GM18907 (cell line): ENCODE measurements at regions not wholly inside any gene's neighbourhood (a gene's known extent, or its start where the extent isn't known, plus 50 kb on each side); places are given as distances from the start of the nearest gene placed in this dataset.

Experiments used
- ATAC-seq: cut with Tn5 transposase; IDR thresholded peaks from one replicate; pipeline ENCODE4 v1.9.1; 2021; ENCODE audit warnings: mild to moderate bottlenecking, moderate library complexity; ENCODE audit not compliant: unreplicated experiment

DNA sequence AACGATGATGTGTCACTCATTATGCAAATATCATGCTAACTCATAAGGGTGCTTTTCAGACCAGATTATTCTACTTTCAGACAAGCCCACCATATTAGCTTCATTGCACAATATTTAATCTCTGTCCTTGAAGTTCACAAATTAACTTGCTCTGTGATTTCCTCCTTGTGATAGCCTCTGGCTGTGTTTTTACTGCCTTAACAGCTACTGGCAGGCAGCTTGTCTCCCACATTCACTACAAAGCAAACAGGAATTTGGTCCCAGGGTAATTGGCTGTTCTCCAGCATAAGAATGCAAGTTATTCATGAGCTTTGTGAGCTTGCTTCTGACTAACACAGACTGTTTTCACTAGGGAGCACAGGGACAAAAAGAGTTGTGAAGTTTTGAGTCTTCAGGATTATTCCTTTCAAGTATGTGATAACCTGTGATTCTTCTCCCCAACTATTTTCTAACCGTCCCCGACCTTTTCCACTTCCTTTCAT, 87.9 kb upstream of the HMCN1 start:
- ATAC-seq: peak; percentile 81

DNA sequence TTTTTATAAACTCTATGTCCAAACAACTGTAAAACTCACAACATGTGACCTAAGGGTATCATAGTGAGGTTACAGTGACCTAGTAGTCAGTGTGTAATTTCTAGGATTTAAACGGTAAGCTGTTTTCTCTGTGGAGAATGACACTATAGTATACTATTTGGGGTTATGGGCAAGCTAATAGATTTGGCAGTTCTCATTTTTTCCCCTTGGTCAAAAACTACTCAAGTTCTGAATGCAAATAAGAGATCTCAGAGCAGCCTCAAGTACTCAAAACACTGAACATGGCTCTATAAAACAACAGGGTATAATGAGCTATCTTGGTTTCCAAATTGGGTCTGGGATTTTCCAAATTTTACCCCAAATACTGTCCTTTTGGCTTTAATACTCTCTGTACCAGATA, 88.5 kb upstream of the HMCN1 start:
- ATAC-seq: peak; percentile 59

DNA sequence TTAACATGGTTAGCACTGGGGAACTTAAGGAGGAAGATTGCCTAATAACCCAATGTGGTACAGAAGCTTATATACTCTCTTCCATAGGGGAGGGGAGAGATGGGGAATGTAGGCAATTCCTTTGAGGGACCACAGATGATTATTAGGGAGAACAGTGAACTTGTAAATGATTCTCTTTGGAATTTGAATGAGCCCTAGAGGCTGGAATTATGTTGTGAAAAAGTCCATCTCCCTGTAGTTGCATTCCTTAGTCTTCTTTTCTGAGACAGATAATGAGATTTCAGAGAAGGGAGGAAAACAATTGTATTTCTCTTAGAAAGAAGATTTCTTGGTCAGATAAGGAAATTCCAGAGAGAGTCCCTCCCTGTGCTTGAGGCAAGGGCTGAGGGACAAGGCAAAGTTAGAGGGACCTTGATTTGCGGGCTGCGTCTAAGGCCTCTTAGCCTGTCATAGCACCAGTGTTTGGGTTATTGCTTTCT, 89.0 kb upstream of the HMCN1 start:
- ATAC-seq: no peak

DNA sequence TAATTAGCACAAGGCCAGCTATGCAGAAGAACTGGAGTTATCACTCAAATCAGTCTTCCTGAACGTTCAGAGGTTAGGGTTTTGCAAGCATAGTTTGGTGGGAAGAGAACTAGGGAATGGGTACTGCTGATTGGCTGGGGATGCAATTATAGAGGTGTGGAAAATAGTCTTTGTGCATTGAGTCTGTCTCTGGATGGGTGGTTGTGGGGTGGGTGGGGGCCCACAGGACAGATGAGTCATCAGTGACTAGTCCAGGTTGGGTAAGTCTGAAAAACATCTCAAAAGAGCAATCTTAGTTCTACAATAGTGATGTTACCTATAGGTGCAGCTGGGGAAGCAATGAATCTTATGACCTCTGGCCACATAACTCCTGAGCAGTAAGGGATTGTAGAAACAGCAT, 89.7 kb upstream of the HMCN1 start:
- no peak for ATAC-seq

DNA sequence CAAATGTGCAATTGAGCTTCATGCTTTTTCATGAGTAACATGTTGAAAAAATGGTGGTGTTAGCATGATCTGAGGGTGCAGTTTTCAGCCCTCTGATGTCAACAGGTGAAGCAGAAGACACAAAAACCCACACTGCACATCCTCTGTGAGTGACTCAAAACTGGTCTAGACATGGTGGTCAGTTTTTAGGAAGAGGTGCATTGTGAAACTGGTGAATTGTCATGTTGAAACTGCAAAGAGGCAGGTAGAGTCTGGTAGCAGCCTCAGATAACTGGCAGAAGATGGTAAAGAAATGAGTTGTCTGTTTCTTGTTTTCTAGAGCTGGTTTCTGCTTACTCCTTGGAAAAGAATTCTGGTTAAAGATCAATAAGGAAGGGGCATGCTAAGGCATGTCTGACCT, 97.3 kb upstream of the HMCN1 start:
- ATAC-seq: peak; percentile 100

DNA sequence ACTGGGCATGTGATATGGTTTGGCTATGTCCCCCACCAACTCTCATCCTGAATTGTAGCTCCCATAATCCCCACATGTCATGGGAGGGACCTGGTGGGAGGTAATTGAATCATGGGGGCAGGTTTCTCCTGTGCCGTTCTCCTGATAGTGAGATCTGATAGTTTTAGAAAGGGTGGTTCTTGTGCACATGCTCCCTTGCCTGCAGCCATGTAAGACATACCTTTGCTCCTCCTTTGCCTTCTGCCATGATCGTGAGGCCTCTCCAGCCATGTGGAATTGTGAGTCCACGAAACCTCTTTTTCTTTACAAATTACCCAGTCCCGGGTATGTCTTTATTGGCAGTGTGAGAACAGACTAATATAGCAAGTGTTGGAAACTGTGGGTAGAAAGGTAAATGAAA, 99.5 kb upstream of the HMCN1 start:
- ATAC-seq: no peak

DNA sequence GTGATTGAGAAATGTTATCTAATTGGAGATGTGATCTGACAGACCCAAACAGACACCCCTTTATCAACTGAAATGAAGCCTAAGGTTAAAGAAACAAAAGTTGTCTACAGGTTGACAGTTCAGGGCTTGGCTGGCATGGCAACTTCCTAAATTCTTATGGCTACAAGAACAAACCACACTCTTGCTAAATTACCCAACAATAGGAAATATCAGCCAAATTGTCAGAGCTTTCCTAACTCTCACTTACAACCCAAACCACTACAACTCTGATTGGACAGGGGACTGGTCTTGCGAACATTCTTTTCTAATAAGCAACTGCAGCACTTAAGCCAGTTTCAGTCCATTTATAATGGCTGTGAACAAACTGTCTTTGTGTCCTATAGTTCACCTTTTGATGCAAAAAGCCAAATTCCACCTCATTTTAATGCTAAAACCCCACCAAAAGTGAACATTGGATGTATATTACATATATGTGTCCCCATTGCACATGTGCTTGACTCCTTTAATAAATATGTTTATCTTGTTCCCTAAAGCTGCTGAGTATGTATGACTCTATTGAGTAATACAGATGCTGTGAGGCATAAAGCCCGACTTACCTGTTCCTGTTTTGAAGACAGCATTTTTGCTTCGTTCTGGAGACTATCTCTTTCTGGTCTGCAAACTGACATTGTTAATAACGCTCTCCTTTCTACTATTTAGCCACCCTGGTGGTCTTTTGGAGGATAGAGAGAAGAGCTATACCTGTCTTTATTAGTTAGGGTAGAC, 101.3 kb upstream of the HMCN1 start:
- no peak for ATAC-seq

DNA sequence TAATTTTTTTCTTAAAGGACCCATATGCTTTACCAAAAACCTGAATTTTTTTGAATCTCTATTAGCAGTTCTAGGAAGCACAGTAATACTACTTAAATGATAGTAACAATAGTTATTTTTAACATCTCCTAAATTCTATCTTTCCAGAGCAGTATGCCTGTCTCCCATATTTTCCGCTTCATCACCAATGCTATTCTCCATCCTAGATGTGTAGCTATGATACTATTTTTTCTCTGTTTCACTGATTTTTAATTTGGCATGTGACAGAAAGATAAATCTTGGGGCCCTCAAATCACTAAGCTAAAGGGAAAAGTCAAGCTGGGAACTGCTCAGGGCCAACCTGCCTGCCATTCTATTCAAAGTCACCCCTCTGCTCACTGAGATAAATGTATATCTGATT, 102.3 kb upstream of the HMCN1 start:
- ATAC-seq: no peak

DNA sequence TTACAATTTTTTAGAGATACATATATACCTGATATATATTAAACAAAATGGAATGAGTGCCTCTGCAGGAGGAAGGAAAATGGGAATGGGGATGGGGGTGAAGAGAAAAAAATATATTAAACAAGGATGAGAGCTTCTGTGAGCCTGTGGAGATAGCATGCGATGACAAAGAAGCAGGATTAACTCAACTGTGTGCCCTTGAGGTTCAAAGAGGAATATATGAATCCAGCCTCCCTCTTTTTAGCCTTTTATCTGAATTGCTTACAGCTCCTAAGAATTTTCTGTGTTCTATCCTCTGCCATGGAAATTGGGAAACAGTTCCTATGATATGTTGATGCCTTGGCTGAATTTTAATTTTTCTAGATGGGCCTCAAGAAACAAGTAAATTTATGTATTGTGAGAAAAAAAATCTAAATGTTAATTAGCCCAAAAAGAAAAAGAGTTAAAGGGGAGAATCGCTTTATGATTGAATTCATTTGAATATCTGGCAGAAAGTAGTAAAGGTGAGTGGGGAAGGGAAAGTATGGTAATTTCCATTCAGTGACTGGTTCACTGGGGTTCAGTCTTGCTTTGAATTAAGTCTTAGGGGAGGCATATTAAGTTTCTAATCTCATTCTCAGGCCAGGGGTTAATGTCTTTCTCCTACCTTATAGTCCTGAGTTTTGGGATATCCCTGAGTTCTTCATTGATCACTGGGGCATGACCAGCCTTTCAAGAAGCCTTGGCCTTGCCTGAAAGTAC, 106.3 kb upstream of the HMCN1 start:
- no peak for ATAC-seq

DNA sequence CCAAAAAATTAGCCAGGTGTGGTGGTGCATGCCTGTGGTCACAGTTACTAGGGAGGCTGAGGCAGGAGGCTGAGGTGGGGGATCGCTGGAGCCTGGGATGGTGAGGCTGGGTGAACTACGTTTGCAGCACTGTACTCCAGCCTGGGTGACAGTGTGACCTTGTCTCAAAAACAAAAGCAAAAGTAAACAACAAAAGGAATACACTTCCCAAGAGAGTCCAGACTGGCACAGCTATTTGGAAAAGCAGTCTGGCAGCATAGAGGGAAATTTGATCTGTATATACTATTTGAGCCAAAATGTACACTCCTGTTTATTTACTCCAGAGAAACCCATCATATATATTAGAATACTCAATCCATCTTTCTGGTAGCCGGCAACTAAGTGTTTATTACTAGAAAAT, 107.0 kb upstream of the HMCN1 start:
- ATAC-seq: no peak

DNA sequence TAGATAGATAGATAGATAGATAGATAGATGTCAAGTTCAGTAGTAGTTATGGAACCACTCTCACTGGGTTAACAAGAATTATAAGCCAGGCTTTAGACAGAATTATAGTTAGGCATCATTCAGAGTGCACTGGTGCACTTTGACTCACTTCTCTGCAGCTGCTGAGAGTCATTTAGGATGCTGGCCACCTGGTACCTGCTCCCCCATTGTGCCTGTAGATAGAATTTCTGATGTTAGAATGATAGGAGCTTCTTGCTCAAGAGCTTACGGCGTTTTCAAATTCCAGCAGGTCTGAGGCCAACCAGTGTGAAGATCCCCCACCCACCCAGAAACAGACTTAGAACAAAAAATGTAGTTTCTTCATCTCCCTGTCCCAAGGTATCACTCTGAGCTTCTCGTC, 107.8 kb upstream of the HMCN1 start:
- no peak for ATAC-seq

DNA sequence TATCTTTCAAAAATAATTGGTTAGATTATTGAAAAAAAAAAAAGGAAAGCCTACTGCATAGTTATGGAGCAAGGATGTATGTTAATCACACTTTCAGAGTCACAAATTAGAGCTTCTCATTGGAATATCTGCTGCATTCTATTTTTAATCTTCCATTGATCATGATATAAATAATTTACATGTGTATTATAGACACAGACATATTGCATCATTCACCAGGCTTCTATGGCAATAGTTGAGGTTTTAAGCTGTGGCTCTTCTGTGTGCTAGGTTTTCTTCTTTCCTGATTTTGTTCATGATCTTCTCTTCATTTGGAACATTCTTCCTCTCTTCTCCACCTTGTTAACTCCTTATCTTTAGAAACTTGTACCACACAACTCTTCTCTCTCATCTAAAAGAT, 123.2 kb upstream of the HMCN1 start:
- no peak for ATAC-seq

DNA sequence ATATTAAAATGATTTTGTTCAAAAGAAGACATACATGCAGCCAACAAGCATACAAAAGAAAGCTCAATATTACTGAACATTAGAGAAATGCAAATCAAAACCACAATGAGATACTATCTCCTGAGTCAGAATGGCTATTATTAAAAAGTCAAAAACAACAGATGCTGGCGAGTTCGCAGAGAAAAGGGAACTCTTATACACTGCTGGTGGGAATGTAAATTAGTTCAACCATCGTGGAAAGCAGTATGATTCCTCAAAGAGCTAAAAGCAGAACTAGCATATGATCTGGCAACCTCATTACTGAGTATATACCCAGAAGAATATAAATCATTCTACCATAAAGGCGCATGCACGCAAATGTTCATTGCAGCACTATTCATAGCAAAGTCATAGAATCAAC, 126.0 kb upstream of the HMCN1 start:
- peak; percentile 70 for ATAC-seq

DNA sequence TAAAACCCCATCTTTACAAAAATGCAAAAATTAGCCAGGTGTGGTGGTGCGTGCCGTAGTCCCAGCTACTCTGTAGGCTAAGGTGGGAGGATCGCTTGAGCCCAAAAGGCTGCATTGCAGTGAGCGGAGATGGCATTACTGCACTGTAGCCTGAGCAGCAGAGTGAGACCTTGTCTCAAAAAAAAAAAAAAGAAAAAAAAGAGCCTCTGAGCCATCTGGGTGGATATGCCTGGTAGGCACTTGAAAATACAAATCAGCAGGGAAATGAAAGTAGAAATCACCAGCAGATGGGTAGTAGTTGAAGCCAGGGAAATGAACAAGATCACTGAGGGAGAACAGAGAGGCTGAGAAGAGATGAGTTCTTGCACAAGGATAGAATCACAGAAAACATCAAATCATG, 131.0 kb upstream of the HMCN1 start:
- peak; percentile 75 for ATAC-seq

DNA sequence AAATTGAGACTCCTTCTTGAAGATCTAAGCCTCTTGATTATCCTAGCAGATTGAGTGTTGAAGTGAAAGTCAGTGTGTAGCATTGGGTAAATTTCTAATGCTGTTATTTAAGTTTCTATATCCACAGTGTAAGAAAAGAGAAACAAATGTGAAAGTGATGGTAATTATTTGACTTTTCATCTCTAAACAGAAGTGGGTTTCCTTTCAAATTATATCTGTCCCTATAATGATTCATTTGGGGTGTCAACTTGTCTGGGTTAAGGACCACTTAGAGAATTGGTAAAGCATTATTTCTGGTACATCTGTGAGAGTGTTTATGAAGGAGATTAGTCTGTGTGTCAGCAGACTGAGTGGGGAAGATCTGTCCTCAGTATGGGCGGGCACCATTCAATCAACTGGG, 133.0 kb upstream of the HMCN1 start:
- peak; percentile 59 for ATAC-seq

DNA sequence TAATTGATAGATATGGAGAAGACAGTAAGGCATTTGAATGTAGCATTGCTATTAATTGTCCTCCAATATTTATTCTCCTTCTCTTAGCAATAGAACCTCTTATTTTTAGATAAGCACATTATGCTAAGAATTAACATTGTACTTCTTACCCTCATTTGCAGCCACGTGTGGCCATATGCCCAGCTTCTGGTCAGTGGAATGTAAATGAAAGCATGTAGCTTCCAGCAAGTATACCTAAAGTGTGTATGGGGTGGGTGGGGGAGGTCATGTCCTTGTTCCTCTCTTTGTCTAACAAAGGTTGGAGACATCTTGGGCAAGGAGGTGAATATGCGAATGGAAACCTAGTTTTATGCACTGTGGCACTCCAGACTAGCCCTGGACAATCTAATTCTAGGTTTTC, 133.6 kb upstream of the HMCN1 start:
- no peak for ATAC-seq

DNA sequence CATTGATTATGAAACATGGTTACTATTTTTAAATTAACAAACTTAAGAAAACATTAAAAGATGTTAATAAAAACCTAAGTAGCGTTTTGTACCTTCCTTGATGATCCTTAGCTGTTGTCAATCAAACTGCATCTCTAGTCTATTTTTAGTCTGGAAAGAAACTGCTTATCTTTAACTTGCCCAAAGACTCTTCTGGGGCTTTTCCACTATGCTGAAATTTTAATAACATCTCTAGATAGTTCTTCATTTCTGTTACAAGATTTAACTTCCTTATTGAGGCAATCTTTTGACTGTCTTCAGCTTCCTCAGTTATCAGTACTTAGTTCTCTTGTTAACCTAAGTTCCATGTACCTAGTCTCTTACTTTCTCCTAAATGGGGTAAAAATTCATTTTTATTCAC, 135.9 kb upstream of the HMCN1 start:
- ATAC-seq: no peak

DNA sequence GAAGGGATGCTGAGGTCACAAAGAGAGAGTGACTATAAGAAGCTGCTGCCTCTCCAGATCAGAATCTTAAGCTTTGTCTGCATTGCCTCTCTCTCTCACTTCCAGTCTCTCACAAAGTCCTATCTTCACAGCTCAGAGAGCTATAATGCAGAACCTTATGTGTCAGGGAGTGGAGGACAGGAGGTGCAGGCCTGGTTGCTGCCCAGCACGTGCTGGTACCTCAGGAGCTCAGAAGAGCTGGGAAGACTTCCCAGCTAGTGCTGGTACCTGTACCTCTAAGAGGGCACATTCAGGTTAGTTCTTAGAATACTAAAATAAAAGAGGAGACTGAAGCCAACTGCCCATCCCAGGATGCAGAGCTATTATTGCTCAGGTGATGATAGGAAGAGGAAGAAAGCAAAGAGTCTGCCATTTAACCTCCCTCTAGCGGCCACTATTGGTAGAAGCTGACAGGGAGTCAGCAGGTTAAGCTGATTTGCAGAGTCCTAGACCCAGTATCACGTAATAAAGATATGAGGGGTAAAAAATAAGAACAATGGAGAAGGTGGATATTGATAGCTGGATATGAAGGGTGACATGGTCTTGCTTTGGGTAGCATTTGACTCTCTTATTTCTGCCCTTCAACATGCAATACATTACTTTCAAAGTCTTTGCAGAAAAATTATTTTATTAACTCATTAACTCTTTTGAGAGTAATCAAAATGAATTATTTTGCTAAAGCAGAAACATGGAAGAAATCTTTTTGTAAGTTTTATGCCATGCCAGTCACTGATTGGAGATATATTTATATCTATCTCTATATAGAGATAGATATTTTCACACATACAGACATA, 138.1 kb upstream of the HMCN1 start:
- peak; percentile 83 for ATAC-seq

DNA sequence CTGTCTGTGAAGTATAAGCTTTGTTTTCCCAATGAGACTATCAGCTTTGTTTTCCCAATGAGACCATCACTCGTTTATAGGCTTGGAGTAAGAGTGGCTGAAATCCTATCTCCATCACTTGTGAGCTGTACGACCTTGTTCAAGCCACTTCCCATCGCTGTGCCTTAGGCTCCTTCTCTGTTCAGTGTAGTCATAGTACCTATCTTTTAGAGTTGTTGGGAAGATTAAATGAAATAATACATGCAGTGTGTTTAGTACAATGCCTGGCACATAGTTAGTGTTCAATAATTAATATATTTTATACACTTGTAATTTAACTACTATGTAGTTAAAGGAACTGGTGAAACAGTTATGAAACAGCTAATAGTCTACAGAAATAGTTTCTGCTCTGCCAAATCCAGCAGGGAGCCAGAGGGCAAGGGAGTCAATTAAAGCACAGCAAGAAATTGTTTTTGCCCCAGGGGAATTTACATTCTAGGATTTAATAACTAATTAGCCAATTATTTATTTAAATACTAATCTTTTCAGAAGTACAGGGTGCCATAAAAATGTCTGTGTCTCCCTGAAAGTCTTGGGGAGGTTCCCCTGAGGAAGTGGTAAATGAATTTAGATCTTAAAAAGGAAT, 139.3 kb upstream of the HMCN1 start:
- ATAC-seq: no peak

DNA sequence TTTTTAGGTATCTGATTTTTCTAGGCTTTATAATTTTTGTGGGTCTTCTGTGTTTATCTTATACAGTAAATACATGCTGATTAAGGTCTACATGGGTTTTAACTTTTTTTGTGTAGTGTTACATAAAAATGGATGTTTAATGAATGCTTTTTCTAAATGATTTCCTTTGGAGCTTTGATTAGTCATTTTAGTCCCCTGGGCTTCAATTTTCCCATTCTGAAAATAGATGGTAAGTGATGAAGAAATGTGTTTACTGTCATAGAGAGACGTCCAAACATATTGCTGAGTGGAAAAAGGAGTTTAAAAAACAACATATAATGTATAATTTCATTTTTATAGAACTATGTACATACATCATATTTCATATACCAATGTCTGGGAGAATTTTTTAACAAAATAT, 140.9 kb upstream of the HMCN1 start:
- ATAC-seq: no peak

DNA sequence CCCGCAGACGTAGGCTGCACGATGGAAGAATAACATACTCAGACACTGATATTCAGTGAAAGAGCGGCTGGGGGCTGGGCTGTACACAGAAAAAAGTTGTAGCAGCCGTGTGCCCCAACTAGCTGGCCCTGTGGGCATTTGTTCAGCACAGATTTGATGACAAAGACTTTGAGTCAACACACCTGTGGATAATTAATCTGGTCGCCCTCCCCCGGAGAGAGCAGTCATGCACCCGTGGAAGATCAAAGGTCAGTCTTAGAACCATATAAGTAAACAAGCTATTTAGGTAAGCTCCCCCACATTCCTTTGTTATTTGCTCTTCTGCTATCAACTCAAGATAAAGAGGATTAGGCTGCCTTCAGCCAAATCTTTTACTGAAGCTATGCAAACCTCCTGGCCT, 148.4 kb upstream of the HMCN1 start:
- ATAC-seq: no peak
